HG03575 (cell line): ENCODE measurements at regions not wholly inside any gene's neighbourhood (a gene's known extent, or its start where the extent isn't known, plus 50 kb on each side); places are given as distances from the start of the nearest gene placed in this dataset.
"Not testable (repeated sequence)": the region's sequence is repeated elsewhere in the genome, so short reads cannot be mapped to it uniquely, and the experiment has no call there.

Source experiments
- ATAC-seq: cut with Tn5 transposase; IDR thresholded peaks from one replicate; pipeline ENCODE4 v1.9.1; 2021; ENCODE audit not compliant: unreplicated experiment, insufficient number of reproducible peaks, low FRiP score; ENCODE audit errors: extremely low read depth

GRCh38 chr6:81002126-81002525, 750.4 kb downstream of the TENT5A start:
- ATAC-seq = no peak

- ATAC-seq = no peak
Observed at GRCh38 chr6:80991316-80991715, 761.2 kb downstream of the TENT5A start.

DNA sequence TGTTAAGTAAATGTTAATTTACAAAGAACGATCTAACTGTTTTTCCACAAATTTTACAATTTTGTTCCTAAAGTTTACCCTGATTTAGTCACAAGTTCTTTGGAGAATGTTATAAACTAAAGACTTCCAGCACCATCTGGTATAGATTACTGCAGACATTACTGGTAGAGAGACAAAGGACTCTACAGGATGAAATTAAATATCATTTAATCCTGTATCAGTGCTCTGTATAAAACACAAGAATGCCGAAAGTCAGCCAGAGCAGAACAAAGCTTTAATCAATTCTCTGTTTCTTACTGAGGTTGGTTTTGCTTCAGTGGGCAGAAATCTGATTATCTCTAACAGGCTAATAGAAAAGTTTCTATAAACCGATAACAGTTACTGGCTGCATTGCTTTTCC, 763.6 kb downstream of the TENT5A start:
- no peak for ATAC-seq

DNA sequence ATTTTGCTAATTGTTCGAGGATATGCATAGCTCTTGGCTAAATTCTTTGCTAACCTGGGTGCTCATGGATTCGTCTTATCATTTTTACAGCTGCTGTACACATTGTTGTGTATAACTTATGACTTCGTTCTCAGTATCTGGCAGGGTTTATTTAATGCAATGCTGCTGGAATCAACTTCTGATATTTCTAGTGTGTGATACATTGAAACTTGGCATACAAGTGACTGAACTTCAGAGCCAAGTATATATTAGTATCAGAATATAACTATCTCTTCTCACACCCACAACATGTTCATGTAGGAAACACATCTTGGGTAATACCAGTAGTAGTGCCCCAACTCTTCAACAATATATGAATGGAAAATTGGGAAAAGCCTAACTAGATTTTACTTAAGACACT, 764.2 kb downstream of the TENT5A start:
- ATAC-seq = no peak

DNA sequence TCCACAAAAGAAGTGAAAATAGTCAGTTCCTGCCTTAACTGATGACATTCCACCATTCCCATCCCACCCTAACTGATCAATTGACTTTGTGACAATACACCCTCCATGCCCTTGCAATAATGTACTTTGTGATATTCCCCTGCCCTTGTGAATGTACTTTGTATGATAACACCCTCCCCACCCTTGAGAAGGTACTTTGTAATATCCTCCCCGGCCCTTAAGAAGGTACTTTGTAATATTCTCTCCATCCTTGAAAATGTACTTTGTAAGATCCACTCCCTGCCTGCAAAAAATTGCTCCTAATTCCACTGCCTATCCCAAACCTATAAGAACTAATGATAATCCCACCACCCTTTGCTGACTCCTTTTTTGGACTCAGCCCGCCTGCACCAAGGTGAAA, 771.3 kb downstream of the TENT5A start:
- ATAC-seq = not testable (repeated sequence)

GRCh38 chr6:80976336-80976735, 776.1 kb downstream of the TENT5A start:
- no peak for ATAC-seq

DNA sequence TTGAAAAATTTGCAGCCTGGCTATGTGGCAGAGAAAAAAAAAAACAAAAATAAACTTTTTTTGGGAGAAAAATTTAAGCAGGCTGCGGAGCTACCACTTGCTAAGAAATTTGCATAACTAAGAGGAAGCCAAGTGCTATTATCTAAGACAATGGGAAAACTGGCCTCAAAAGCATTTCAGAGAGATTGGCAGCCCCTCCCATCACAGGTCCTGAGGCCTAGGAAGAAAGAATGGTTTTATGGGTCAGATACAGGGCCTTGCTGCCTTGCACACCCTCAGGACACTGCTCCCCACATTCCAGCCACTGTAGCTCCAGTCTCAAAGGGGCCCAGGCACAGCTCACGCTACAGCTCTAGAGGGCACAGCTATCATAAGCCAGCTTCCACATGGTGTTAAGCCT, 777.9 kb downstream of the TENT5A start:
- ATAC-seq = no peak

DNA sequence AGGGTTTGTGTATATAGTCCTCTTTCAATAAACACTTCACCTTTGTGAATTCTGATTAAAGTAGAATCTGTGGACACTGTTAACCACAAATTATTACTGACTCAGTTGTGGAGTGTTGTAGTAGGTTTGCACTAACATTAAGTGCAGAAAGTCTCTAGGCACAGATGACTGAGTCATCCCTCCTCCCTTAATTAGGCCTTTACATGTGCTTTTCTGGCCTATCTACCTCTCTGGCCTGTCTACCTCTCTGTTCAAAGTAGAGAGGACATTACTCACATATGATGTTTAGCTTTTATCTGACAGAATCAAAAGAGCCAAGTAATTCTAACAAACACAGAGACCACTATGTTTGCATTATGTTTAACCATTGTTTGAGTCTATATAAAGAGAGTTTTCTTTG, 783.0 kb downstream of the TENT5A start:
- ATAC-seq = no peak

- no peak for ATAC-seq
Observed at GRCh38 chr6:80967609-80968008, 784.9 kb downstream of the TENT5A start.

GRCh38 chr6:80962382-80962781, 790.1 kb downstream of the TENT5A start:
- ATAC-seq = no peak

DNA sequence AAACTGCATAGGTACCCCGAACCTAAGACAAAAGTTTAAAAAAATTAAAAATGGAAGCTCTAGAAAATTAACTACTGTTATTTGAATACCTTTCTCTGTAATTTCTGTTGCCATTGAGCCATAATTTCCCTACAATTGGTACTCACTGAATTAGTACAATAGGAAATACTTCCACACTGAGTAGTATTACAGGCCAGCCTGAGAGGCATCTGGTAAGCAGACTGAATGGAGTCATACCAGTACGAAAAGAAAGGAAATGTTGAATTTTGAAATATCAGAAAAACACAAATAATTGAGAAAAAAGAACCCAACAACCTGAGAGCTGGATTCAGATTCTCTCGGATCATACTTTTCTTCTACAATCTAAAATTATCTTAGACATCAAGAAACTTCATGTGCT, 791.3 kb downstream of the TENT5A start:
- no peak for ATAC-seq

DNA sequence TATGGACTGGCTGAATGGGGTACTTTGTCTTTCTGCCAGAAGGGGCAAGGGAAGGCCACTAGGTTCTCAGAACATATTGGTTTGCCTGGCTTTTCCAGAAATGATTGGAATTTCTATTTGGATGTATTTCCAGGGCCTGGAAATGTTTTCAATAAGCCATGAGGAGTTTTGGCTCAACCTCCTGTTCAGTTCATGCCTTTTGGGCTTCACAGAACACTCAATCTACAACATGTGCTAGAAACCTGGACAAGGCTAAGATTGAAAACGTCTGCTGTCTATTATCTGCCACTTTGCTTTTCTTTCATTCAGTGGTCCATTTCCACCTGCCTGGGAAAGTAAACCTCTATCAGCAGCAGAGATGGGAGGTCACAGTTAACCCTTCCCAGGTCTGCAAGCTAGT, 793.4 kb downstream of the TENT5A start:
- no peak for ATAC-seq

- ATAC-seq = no peak
Observed at GRCh38 chr6:80956898-80957297, 795.6 kb downstream of the TENT5A start.

GRCh38 chr6:80952479-80952878, 800.0 kb downstream of the TENT5A start:
- ATAC-seq = not testable (repeated sequence)

GRCh38 chr6:80946402-80946801, 806.1 kb downstream of the TENT5A start:
- no peak for ATAC-seq

DNA sequence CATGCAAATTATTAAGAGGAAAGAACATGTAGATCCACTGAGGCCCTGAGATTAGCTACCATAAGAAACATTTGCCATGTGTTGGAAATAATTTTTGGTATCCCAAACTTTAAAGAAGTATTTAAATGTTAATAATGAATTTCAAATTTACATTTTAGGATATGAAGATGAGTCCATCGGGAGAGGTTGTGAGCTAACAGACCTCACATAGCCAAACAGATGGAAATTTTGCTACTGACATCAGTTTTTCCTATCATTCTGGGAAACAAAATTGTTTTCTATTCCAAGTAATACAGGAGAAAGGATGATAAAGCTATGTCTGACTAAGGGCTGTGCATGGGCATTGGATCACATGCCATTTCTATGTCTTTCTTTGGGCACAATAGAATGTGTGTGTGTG, 809.6 kb downstream of the TENT5A start:
- ATAC-seq = no peak

- no peak for ATAC-seq
Observed at GRCh38 chr6:80940976-80941375, 811.5 kb downstream of the TENT5A start.

DNA sequence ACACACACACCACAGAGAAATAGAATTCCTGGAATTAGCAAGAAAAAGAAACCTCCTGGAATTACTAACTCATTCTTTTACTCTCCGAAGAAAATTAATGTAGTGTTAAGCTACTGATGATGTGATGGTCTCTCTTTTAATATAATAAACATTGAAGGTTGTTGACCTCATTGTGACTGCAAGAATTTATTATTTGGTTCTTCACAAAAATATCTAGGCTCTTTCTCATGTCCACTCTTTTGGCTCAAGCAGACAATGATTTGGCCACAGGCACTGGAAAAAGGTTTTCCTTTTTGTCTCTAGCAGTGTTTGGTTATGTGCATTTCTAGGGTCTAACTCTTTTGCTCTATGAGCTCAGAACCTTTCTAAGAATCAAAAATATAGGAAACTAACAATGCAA, 811.9 kb downstream of the TENT5A start:
- ATAC-seq = no peak

GRCh38 chr6:80939898-80940297, 812.6 kb downstream of the TENT5A start:
- ATAC-seq = no peak

DNA sequence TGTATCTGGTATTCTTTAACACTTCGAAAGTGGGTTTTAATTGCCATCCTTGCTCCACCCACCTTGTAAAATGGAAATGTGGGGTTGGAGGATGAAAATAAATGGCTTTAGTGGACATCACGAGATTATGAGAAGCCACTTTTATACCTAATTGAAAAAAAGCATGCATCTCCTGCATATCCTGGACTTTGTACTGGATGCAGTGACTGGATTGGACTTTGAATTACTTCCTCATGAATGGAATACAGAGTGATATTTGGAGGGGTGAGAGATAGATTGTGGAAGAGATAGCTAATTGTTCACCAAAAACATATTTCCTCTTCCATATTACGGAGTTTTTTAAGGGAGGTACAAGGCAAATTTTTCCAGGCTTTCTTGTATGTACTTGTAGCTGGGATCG, 813.0 kb downstream of the TENT5A start:
- no peak for ATAC-seq

GRCh38 chr6:80938131-80938530, 814.4 kb downstream of the TENT5A start:
- ATAC-seq = no peak

DNA sequence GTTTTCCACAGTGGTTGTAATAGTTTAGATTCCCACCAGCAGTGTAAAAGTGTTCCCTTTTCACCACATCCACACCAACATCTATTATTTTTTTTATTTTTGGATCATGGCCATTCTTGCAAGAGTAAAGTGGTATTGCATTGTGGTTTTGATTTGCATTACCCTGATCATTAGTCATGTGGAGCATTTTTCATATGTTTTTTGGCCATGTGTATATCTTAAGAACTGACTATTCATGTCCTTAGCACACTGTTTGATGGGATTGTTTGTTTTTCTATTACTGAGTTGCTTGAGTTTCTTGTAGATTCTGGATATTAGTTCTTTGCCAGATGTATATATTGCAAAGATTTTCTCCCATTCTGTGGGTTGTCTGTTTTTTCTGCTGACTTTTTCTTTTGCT, 820.1 kb downstream of the TENT5A start:
- no peak for ATAC-seq
